ENCODE measurements at regions not wholly inside any gene's neighbourhood (a gene's known extent, or its start where the extent isn't known, plus 50 kb on each side); places are given as distances from the start of the nearest gene placed in this dataset.
"Not testable (repeated sequence)": the region's sequence is repeated elsewhere in the genome, so short reads cannot be mapped to it uniquely, and the experiment has no call there.

GRCh38 chr12:105445249-105445648 lies 114.8 kb downstream of the C12orf75 start (continued):
- TF ChIP-seq EZH2phosphoT487 (IDR thresholded peaks at IDR 0.05; ENCODE audit: borderline replicate concordance) (no peak), SIN3A (IDR thresholded peaks at IDR 0.05; ENCODE audit: low read depth) (no peak), ZBTB33 (IDR thresholded peaks at IDR 0.05; ENCODE audit: extremely low read depth, insufficient replicate concordance, low read length) (no peak), RAD21 (IDR thresholded peaks at IDR 0.05; ENCODE audit: low read depth) (no peak)

GRCh38 chr12:105445649-105446048 lies 115.2 kb downstream of the C12orf75 start:
- no peak overlapping the region for H3K4me2 ChIP-seq (ENCODE audit: low read length)
- no peak for DNase-seq (ENCODE audit: low read depth, low spot score)

GRCh38 chr12:105446460-105446859 lies 116.0 kb downstream of the C12orf75 start:
- CTCF ChIA-PET; H3K4me3 ChIP-seq (replicated peaks in 1 of 2; ENCODE audit: low read depth in 1 of 2, low read length in 2 of 2); intact Hi-C loops (cut with micrococcal nuclease); H3K36me3 ChIP-seq (ENCODE audit: control insufficient read depth in 1 of 2, insufficient read depth in 2 of 2, low read length in 2 of 2); H4K20me1 ChIP-seq (ENCODE audit: insufficient read depth); H2AFZ ChIP-seq (ENCODE audit: low read depth, low read length, poor library complexity, severe bottlenecking); DNase-seq (ENCODE audit: low read depth, low spot score); POLR2A ChIA-PET; BruUV-seq (replicated peaks); H3K79me2 ChIP-seq (ENCODE audit: insufficient read depth, low read length); H3K4me1 ChIP-seq (ENCODE audit: control insufficient read depth in 1 of 2, insufficient read depth in 2 of 2, low read length in 2 of 2); H3K9me2 ChIP-seq (ENCODE audit: insufficient read depth); H3K9ac ChIP-seq (ENCODE audit: low read length); H3K9me3 ChIP-seq (ENCODE audit: control insufficient read depth in 1 of 2, insufficient read depth in 1 of 2, low read depth in 1 of 2, low read length in 2 of 2); H3K27me3 ChIP-seq (ENCODE audit: insufficient read depth, low read length); H3K4me2 ChIP-seq (ENCODE audit: low read length); RAD21 ChIA-PET (ENCODE audit: low non-redundant PET in 1 of 2, low total read pairs in 2 of 2, uncharacterized antibody in 2 of 2, unreplicated experiment in 2 of 2); ATAC-seq; H3K27ac ChIP-seq (ENCODE audit: low read depth, low read length): not testable (repeated sequence)

More at GRCh38 chr12:105445649-105446048, 115.2 kb downstream of the C12orf75 start:
- ATAC-seq, result peak; percentile 60
- H3K36me3 ChIP-seq (ENCODE audit: control insufficient read depth in 1 of 2, insufficient read depth in 2 of 2, low read length in 2 of 2), result no peaks in the 10 kb centered on the region
- RAD21 ChIA-PET (ENCODE audit: low non-redundant PET in 1 of 2, low total read pairs in 2 of 2, uncharacterized antibody in 2 of 2, unreplicated experiment in 2 of 2), result no interaction called here
- H3K79me2 ChIP-seq (ENCODE audit: insufficient read depth, low read length), result no peaks in the 10 kb centered on the region
- H2AFZ ChIP-seq (ENCODE audit: low read depth, low read length, poor library complexity, severe bottlenecking), result no peak overlapping the region
- CTCF ChIA-PET, result no interaction called here
- no peak for TF ChIP-seq RAD21 (IDR thresholded peaks at IDR 0.05; ENCODE audit: low read depth)
- peaks cover 5 to 6% of the 10 kb centered on the region in 2 experiments; a peak in 3 of 4 replicates for H3K4me1 ChIP-seq (ENCODE audit: control insufficient read depth in 1 of 2, insufficient read depth in 2 of 2, low read length in 2 of 2)
- POLR2A ChIA-PET, result no interaction called here
- no peaks in the 10 kb centered on the region for H3K9me3 ChIP-seq (ENCODE audit: control insufficient read depth in 1 of 2, insufficient read depth in 1 of 2, low read depth in 1 of 2, low read length in 2 of 2)
- H3K27ac ChIP-seq (ENCODE audit: low read depth, low read length), result no peak overlapping the region
- no peaks in the 10 kb centered on the region for H4K20me1 ChIP-seq (ENCODE audit: insufficient read depth)
- no peaks in the 10 kb centered on the region for H3K27me3 ChIP-seq (ENCODE audit: insufficient read depth, low read length)
- no peak overlapping the region for H3K9ac ChIP-seq (ENCODE audit: low read length)
- no peaks in the 10 kb centered on the region for H3K9me2 ChIP-seq (ENCODE audit: insufficient read depth)
- intact Hi-C loops (cut with micrococcal nuclease), result no loop called here
- no TSS peak for BruUV-seq (replicated peaks)
- no peak overlapping the region for H3K4me3 ChIP-seq (replicated peaks in 1 of 2; ENCODE audit: low read depth in 1 of 2, low read length in 2 of 2)
